ENCODE measurements at regions not wholly inside any gene's neighbourhood (a gene's known extent, or its start where the extent isn't known, plus 50 kb on each side); places are given as distances from the start of the nearest gene placed in this dataset.

DNA sequence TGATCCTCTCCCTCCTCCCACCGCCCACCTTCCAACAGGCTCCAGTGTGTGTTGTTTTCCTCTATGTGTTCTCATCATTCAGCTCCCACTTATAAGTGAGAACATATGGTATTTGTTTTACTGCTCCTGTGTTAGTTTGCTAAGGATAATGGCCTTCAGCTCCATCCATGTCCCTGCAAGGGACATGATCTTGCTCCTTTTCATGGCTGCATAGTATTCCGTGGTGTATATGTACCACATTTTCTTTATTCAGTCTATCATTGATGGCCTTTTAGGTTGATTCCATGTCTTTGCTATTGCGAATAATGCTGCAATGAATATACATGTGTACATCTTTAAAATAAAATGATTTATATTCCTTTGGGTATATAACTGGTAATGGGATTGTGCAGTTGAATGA lies 80.2 kb upstream of the C5orf63 start:
- no peak for TF ChIP-seq POLR2AphosphoS5 (IDR thresholded peaks at IDR 0.05; ENCODE audit: low read depth, low read length)
- TF ChIP-seq, protein P1, sequence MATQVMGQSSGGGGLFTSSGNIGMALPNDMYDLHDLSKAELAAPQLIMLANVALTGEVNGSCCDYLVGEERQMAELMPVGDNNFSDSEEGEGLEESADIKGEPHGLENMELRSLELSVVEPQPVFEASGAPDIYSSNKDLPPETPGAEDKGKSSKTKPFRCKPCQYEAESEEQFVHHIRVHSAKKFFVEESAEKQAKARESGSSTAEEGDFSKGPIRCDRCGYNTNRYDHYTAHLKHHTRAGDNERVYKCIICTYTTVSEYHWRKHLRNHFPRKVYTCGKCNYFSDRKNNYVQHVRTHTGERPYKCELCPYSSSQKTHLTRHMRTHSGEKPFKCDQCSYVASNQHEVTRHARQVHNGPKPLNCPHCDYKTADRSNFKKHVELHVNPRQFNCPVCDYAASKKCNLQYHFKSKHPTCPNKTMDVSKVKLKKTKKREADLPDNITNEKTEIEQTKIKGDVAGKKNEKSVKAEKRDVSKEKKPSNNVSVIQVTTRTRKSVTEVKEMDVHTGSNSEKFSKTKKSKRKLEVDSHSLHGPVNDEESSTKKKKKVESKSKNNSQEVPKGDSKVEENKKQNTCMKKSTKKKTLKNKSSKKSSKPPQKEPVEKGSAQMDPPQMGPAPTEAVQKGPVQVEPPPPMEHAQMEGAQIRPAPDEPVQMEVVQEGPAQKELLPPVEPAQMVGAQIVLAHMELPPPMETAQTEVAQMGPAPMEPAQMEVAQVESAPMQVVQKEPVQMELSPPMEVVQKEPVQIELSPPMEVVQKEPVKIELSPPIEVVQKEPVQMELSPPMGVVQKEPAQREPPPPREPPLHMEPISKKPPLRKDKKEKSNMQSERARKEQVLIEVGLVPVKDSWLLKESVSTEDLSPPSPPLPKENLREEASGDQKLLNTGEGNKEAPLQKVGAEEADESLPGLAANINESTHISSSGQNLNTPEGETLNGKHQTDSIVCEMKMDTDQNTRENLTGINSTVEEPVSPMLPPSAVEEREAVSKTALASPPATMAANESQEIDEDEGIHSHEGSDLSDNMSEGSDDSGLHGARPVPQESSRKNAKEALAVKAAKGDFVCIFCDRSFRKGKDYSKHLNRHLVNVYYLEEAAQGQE (IDR thresholded peaks at IDR 0.05; ENCODE audit: insufficient read depth in 1 of 2, low read depth in 2 of 2, low read length in 1 of 2), result no peak
- no peak for TF ChIP-seq TCF7L2 (IDR thresholded peaks at IDR 0.05; ENCODE audit: low read depth, low read length)
- TF ChIP-seq, protein P2, sequence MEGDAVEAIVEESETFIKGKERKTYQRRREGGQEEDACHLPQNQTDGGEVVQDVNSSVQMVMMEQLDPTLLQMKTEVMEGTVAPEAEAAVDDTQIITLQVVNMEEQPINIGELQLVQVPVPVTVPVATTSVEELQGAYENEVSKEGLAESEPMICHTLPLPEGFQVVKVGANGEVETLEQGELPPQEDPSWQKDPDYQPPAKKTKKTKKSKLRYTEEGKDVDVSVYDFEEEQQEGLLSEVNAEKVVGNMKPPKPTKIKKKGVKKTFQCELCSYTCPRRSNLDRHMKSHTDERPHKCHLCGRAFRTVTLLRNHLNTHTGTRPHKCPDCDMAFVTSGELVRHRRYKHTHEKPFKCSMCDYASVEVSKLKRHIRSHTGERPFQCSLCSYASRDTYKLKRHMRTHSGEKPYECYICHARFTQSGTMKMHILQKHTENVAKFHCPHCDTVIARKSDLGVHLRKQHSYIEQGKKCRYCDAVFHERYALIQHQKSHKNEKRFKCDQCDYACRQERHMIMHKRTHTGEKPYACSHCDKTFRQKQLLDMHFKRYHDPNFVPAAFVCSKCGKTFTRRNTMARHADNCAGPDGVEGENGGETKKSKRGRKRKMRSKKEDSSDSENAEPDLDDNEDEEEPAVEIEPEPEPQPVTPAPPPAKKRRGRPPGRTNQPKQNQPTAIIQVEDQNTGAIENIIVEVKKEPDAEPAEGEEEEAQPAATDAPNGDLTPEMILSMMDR (IDR thresholded peaks at IDR 0.05), result no peak
